Esophagus squamous epithelium (tissue), 5 donors: ENCODE measurements at regions not wholly inside any gene's neighbourhood (a gene's known extent, or its start where the extent isn't known, plus 50 kb on each side); places are given as distances from the start of the nearest gene placed in this dataset.

ENCODE experiments used
- DNase-seq: peaks from one replicate; lab custom pipeline; 2025; lab: John Stamatoyannopoulos, UW
- H3K27ac ChIP-seq, 4 donors: fragments of 200-600 bp; sonication (generic); one replicate each; pipeline ENCODE4 v1.5.1; 2016 to 2019; ENCODE audit warnings: mild to moderate bottlenecking in 1 of 4
- H3K27me3 ChIP-seq, 4 donors: fragments of 200-600 bp; sonication (generic); 1 replicate in 3 of 4; 2 replicates in 1 of 4; pipeline versions ENCODE4 v1.5.1 to v1.6.0; 2017 to 2021; ENCODE audit warnings: antibody characterized with exemption in 1 of 4
- H3K36me3 ChIP-seq, 3 donors: fragments of 200-600 bp; sonication (generic); one replicate each; pipeline ENCODE4 v1.5.1; 2016 to 2019
- H3K4me1 ChIP-seq, 3 donors: fragments of 200-600 bp; sonication (generic); one replicate each; pipeline ENCODE4 v1.5.1; 2017 to 2019
- H3K4me3 ChIP-seq, 4 donors: fragments of 200-600 bp; sonication (generic); 1 replicate in 3 of 4; 2 replicates in 1 of 4; pipeline ENCODE4 v1.5.1; 2016 to 2019; ENCODE audit warnings: mild to moderate bottlenecking in 2 of 4, moderate library complexity in 1 of 4
- H3K9me3 ChIP-seq, 3 donors: fragments of 200-600 bp; sonication (generic); one replicate each; pipeline ENCODE4 v1.5.1; 2016 to 2019
- CTCF ChIP-seq, 6 experiments: fragments of 450-650 bp in 4 of 6; fragments of 200-600 bp in 2 of 6; sonication (generic) in 2 of 6; IDR thresholded peaks; one replicate each; pipeline ENCODE4 v1.5.1; 2016 to 2019; ENCODE audit warnings: antibody characterized with exemption in 6 of 6, mild to moderate bottlenecking in 4 of 6, moderate library complexity in 4 of 6
- POLR2A ChIP-seq, 4 donors: fragments of 450-650 bp; IDR thresholded peaks; one replicate each; pipeline ENCODE4 v1.6.1; 2017; ENCODE audit warnings: antibody characterized with exemption in 4 of 4, mild to moderate bottlenecking in 4 of 4, moderate library complexity in 3 of 4
- WGBS, 2 donors: methylation state at CpG; one replicate each; pipeline ENCODE4 v1.1.5; 2018; 5-methylcytosine and 5-hydroxymethylcytosine counted together
- intact Hi-C: fragments of 100-400 bp; cut with DNase I; formaldehyde crosslinking; loops from one replicate; pipeline ENCODE4 v1.15.0; 2022
- donor health status: DM: yes; HTN: yes; CAD: no.

GRCh38 chr18:7394050-7394659 lies 163.3 kb downstream of the LRRC30 start:
- intact Hi-C loops: no loop called here
- no peak overlapping the region for H3K27ac ChIP-seq
- no peaks in the 10 kb centered on the region for H3K36me3 ChIP-seq
- peaks cover 0 to 4% (median 0%) of the 10 kb centered on the region in 3 donors for H3K4me1 ChIP-seq
- H3K4me3 ChIP-seq: no peak overlapping the region
- 77 to 89% methylated on average over 7 to 9 of the region's 9 CpGs for WGBS, 2 donors
- TF ChIP-seq CTCF (IDR thresholded peaks at IDR 0.05) (no peak), POLR2A (IDR thresholded peaks at IDR 0.05) (no peak)
- no peaks in the 10 kb centered on the region for H3K27me3 ChIP-seq
- no peaks in the 10 kb centered on the region for H3K9me3 ChIP-seq
- DNase-seq: no peak

DNA sequence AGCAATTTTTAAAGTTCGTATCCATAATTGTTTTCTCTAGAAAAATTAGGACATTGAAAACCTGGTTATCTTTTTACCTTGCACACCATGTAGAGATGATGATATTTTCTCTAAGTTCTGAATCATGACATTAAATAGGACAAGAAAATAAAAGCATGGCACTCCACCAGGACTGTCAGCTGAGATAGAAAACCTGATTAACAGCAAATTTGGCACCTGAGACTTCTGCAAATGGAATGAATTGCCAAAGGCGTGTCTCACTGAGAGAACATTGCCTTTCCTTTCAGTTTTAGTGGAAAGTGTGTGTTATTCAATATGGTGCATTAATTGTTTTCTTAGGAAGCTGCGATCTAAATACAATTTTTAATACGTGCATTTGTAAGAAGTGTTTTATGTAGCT lies 164.7 kb downstream of the LRRC30 start:
- WGBS, 2 donors: 39 to 41% methylated on average over 4 of the region's 4 CpGs
- no peaks in the 10 kb centered on the region for H3K36me3 ChIP-seq
- H3K9me3 ChIP-seq: no peaks in the 10 kb centered on the region
- peaks cover 0 to 4% (median 0%) of the 10 kb centered on the region in 3 donors for H3K4me1 ChIP-seq
- H3K27ac ChIP-seq: no peak overlapping the region
- no peak for DNase-seq
- intact Hi-C loops: no loop called here
- no peaks in the 10 kb centered on the region for H3K27me3 ChIP-seq
- TF ChIP-seq CTCF (IDR thresholded peaks at IDR 0.05): no peak
- no peak for TF ChIP-seq POLR2A (IDR thresholded peaks at IDR 0.05)
- H3K4me3 ChIP-seq: no peak overlapping the region

- DNase-seq: no peak
- peaks cover 0 to 18% (median 8%) of the 10 kb centered on the region in 3 donors for H3K4me1 ChIP-seq
- no peaks in the 10 kb centered on the region for H3K36me3 ChIP-seq
- TF ChIP-seq POLR2A (IDR thresholded peaks at IDR 0.05) (no peak), CTCF (IDR thresholded peaks at IDR 0.05) (no peak)
- 81 to 83% methylated on average over 3 of the region's 3 CpGs for WGBS, 2 donors
- H3K27ac ChIP-seq: peak overlapping the region in 3 of 4 donors; percentile 41 to 84 (median 68)
- H3K27me3 ChIP-seq: no peaks in the 10 kb centered on the region
- intact Hi-C loops: no loop called here
- H3K9me3 ChIP-seq: no peaks in the 10 kb centered on the region
- H3K4me3 ChIP-seq: no peak overlapping the region
Observed at GRCh38 chr18:7413906-7414305, 153.2 kb upstream of the PTPRM start.

DNA sequence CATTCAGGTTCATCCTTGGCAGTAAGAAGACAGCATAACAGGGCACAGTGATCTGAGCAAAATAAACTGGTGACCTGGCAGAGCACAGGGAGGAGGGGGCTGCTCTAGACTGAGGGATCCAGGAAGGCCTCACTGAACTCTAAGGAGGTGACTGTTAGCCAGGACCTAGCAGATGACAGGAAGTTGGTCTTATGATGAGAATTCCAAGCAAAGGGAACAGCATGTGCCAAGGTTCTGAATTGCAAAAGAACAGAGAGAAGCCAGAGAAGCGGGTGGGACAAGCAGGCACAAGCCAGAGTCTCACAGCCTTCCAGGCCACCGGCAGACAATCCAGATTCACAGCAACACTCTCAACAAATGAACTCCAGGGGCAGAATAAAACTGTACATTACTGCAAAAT lies 152.7 kb upstream of the PTPRM start:
- no peaks in the 10 kb centered on the region for H3K9me3 ChIP-seq
- peak overlapping the region in 3 of 4 donors; percentile 41 to 84 (median 68) for H3K27ac ChIP-seq
- H3K4me3 ChIP-seq: no peak overlapping the region
- peaks cover 0 to 18% (median 8%) of the 10 kb centered on the region in 3 donors for H3K4me1 ChIP-seq
- DNase-seq: no peak
- WGBS, 2 donors: 23 to 29% methylated on average over 2 of the region's 2 CpGs
- intact Hi-C loops: no loop called here
- TF ChIP-seq POLR2A (IDR thresholded peaks at IDR 0.05): no peak
- no peak for TF ChIP-seq CTCF (IDR thresholded peaks at IDR 0.05)
- H3K36me3 ChIP-seq: no peaks in the 10 kb centered on the region
- no peaks in the 10 kb centered on the region for H3K27me3 ChIP-seq

GRCh38 chr18:7415081-7415894 lies 151.8 kb upstream of the PTPRM start:
- Histone ChIP-seq H3K27ac (peak overlapping the region in 3 of 4 donors; percentile 41 to 84 (median 68)), H3K4me1 (peaks cover 0 to 18% (median 8%) of the 10 kb centered on the region in 3 donors), H3K4me3 (no peak overlapping the region), H3K36me3 (no peaks in the 10 kb centered on the region), H3K27me3 (no peaks in the 10 kb centered on the region), H3K9me3 (no peaks in the 10 kb centered on the region)
- WGBS, 2 donors: 40 to 56% methylated on average over 5 to 7 of the region's 8 CpGs
- intact Hi-C loops: no loop called here
- no peak for TF ChIP-seq CTCF (IDR thresholded peaks at IDR 0.05)
- TF ChIP-seq POLR2A (IDR thresholded peaks at IDR 0.05): no peak
- DNase-seq: no peak
